Common myeloid progenitor, CD34-positive (primary cell): ENCODE measurements at regions not wholly inside any gene's neighbourhood (a gene's known extent, or its start where the extent isn't known, plus 50 kb on each side); places are given as distances from the start of the nearest gene placed in this dataset.

ENCODE experiments used
- CTCF ChIA-PET: fragments of 350-600 bp; sonication (Branson Sonifier 250); formaldehyde crosslinking; loops from one replicate; lab custom pipeline; 2021; ENCODE audit warnings: antibody characterized with exemption; lab: Charles Lee
- POLR2A ChIA-PET: fragments of 350-600 bp; sonication (Branson Sonifier 250); formaldehyde crosslinking; loops from one replicate; lab custom pipeline; 2021; ENCODE audit warnings: antibody characterized with exemption; lab: Charles Lee
- DNase-seq, 3 donors: peaks; one replicate each; pipeline versions ENCODE4 v3.0.0 to v3.0.0-alpha.2; 2013
- H3K27ac ChIP-seq, 2 experiments: 1 replicate in 1 of 2; 2 replicates in 1 of 2; pipeline ENCODE4 v1.7.0; 2013; ENCODE audit warnings: inconsistent platforms in 2 of 2, low read length in 2 of 2, mild to moderate bottlenecking in 2 of 2, low read depth in 1 of 2, moderate library complexity in 1 of 2; ENCODE audit not compliant: severe bottlenecking in 2 of 2, insufficient read depth in 1 of 2, poor library complexity in 1 of 2
- H3K27me3 ChIP-seq, 5 experiments: replicated peaks in 2 of 5; 1 replicate in 3 of 5; 2 replicates in 2 of 5; pipeline versions ENCODE4 v1.6.1 to v1.7.0; 2013; ENCODE audit warnings: low read length in 4 of 5, mild to moderate bottlenecking in 2 of 5, moderate library complexity in 2 of 5, inconsistent platforms in 1 of 5; ENCODE audit not compliant: insufficient read depth in 5 of 5, control insufficient read depth in 4 of 5
- H3K36me3 ChIP-seq, 4 experiments: 1 replicate in 2 of 4; 2 replicates in 2 of 4; pipeline versions ENCODE4 v1.6.1 to v1.7.0; 2013; ENCODE audit warnings: low read length in 3 of 4, control low read depth in 1 of 4, mild to moderate bottlenecking in 1 of 4; ENCODE audit not compliant: control insufficient read depth in 4 of 4, insufficient read depth in 4 of 4
- H3K4me1 ChIP-seq, 4 experiments: 1 replicate in 3 of 4; 2 replicates in 1 of 4; pipeline versions ENCODE4 v1.6.1 to v1.7.1; 2013; ENCODE audit warnings: low read length in 3 of 4, mild to moderate bottlenecking in 3 of 4, control low read depth in 1 of 4, inconsistent platforms in 1 of 4, moderate library complexity in 1 of 4; ENCODE audit not compliant: control insufficient read depth in 4 of 4, insufficient read depth in 4 of 4; ENCODE audit errors: control extremely low read depth in 1 of 4
- H3K4me3 ChIP-seq, 7 experiments: 1 replicate in 4 of 7; 2 replicates in 3 of 7; pipeline versions ENCODE4 v1.5.1 to v1.7.0; 2013; ENCODE audit warnings: mild to moderate bottlenecking in 7 of 7, low read length in 6 of 7, moderate library complexity in 6 of 7, inconsistent platforms in 2 of 7, low read depth in 2 of 7, control low read depth in 1 of 7; ENCODE audit not compliant: insufficient read depth in 4 of 7, control insufficient read depth in 1 of 7; ENCODE audit errors: extremely low read depth in 1 of 7
- H3K9me3 ChIP-seq, 5 experiments: 1 replicate in 4 of 5; 2 replicates in 1 of 5; pipeline versions ENCODE4 v1.6.1 to v1.7.1; 2013; ENCODE audit warnings: low read length in 4 of 5, mild to moderate bottlenecking in 2 of 5, inconsistent platforms in 1 of 5, low read depth in 1 of 5, moderate library complexity in 1 of 5; ENCODE audit not compliant: control insufficient read depth in 4 of 5, insufficient read depth in 2 of 5; ENCODE audit errors: control extremely low read depth in 1 of 5
- WGBS: methylation state at CpG from one replicate; pipeline ENCODE4 v1.1.5; 2013; ENCODE audit not compliant: insufficient coverage; 5-methylcytosine and 5-hydroxymethylcytosine counted together

DNA sequence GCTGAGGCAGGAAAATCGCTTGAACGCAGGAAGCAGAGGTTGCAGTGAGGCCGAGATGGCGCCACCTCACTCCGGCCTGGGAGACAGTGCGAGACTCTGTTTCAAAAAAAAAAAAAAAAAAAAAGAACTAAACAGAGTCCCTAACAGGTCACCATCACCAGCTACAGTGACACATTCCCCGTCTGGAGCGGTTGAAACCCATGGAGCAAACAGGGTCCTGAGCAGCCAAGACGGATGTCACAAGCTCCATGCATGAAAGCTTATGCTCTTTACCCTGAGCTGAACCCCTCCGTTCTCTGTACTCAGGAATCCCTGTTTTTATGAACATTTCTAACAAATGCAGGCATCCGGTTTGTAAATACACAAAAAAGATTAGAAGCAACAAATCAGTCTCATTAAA lies 55.9 kb upstream of the LAPTM4A start:
- Histone ChIP-seq H3K4me1 (peaks cover 0 to 4% (median 0%) of the 10 kb centered on the region in 4 experiments), H3K36me3 (no peaks in the 10 kb centered on the region), H3K27ac (no peak overlapping the region), H3K4me3 (no peak overlapping the region), H3K27me3 (peaks cover 0 to 3% (median 0%) of the 10 kb centered on the region in 5 experiments), H3K9me3 (peaks cover 0 to 9% (median 3%) of the 10 kb centered on the region in 5 experiments)
- DNase-seq = no peak
- 94% methylated on average over 5 of the region's 11 CpGs for WGBS
- POLR2A ChIA-PET = no interaction called here
- CTCF ChIA-PET = interaction anchor here (1.1 to 2.9 kb wide), 4 partner anchors 10 to 103 kb away, joined by 3 to 12 read pairs (median 4); no protein-coding TSS in a partner anchor

DNA sequence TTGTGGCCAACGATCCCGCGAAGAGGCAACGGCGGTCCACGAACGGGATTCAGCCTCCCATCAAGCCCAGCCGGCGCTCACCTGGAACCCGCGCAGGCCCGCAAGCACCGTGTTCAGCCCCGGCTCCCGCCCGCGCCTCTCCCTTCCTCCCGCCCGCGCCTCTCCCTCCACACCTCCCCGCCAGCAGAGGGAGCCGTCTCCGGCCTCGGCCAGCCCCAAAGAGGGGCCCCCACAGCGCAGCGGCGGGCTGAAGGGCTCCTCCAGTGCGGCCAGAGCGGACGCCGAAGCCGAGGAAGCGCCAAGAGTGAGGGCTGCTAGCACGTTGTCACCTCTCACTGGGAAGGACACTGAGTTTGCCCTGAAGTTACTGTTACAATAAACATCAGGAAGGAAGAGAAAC lies 55.3 kb upstream of the LAPTM4A start:
- no peaks in the 10 kb centered on the region for H3K36me3 ChIP-seq
- CTCF ChIA-PET = interaction anchor here (1.1 to 2.9 kb wide), 5 partner anchors 11 to 120 kb away, joined by 3 to 12 read pairs (median 4); no protein-coding TSS in a partner anchor
- H3K27me3 ChIP-seq = peaks cover 0 to 3% (median 0%) of the 10 kb centered on the region in 5 experiments
- peak; percentile 25 to 46 (median 31) for DNase-seq
- POLR2A ChIA-PET = no interaction called here
- no peak overlapping the region for H3K27ac ChIP-seq
- peaks cover 3 to 13% (median 7%) of the 10 kb centered on the region in 5 experiments for H3K9me3 ChIP-seq
- peak overlapping the region in 1 of 7 experiments; percentile 54 for H3K4me3 ChIP-seq
- WGBS = 36% methylated on average over 18 of the region's 34 CpGs
- peaks cover 0 to 4% (median 0%) of the 10 kb centered on the region in 4 experiments for H3K4me1 ChIP-seq

GRCh38 chr2:20104900-20105545 lies 53.6 kb upstream of the LAPTM4A start:
- Histone ChIP-seq H3K4me1 (peaks cover 0 to 4% (median 0%) of the 10 kb centered on the region in 4 experiments), H3K36me3 (no peaks in the 10 kb centered on the region), H3K9me3 (peaks cover 4 to 13% (median 10%) of the 10 kb centered on the region in 5 experiments), H3K27me3 (peaks cover 0 to 3% (median 0%) of the 10 kb centered on the region in 5 experiments), H3K4me3 (no peak overlapping the region), H3K27ac (no peak overlapping the region)
- WGBS = 67% methylated on average over 6 of the region's 9 CpGs
- CTCF ChIA-PET = interaction anchor here (1.5 to 2.9 kb wide), 3 partner anchors 10 to 90 kb away, joined by 4 to 12 read pairs (median 7); no protein-coding TSS in a partner anchor
- DNase-seq = no peak
- POLR2A ChIA-PET = no interaction called here

DNA sequence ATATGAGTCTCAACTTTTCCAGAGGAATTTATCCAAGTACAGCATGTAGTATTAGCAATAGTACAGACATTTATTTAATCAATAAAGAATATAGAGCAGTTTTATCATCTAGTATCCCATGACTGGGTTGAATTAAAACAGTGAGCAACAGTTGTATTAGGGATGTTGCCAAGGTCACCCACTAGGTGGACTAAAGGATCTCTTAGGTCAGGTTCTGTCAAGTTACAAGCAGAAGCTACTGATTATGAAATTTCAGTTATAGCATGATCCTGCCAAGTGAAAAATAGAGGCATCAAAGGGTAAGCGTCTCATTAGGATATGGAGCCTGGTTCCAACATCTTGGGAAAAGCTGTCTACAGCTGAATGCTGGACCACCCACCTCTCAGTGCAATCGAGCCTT lies 52.1 kb upstream of the LAPTM4A start:
- Histone ChIP-seq H3K27me3 (peaks cover 0 to 3% (median 0%) of the 10 kb centered on the region in 5 experiments), H3K4me1 (peaks cover 0 to 4% (median 0%) of the 10 kb centered on the region in 4 experiments), H3K36me3 (no peaks in the 10 kb centered on the region), H3K9me3 (peaks cover 4 to 13% (median 10%) of the 10 kb centered on the region in 5 experiments), H3K27ac (no peak overlapping the region), H3K4me3 (no peak overlapping the region)
- DNase-seq = peak in 2 of 3 donors; percentile 32 to 36
- POLR2A ChIA-PET = no interaction called here
- WGBS = 100% methylated on average over 2 of the region's 2 CpGs
- CTCF ChIA-PET = interaction anchor here (0.9 kb wide), 1 partner anchor 9 kb away, joined by 4 read pairs; no protein-coding TSS in a partner anchor
